ENCODE measurements at regions not wholly inside any gene's neighbourhood (a gene's known extent, or its start where the extent isn't known, plus 50 kb on each side); places are given as distances from the start of the nearest gene placed in this dataset.

- TF ChIP-seq CTCF (IDR thresholded peaks at IDR 0.05) (no peak), POLR2A (IDR thresholded peaks at IDR 0.05) (no peak)
These were observed 80.2 kb upstream of the NAV2 start for GRCh38 chr11:19632499-19632834.

Measured in esophagus squamous epithelium (tissue), 4 donors.